HuH-7 (cell line): ENCODE measurements at regions not wholly inside any gene's neighbourhood (a gene's known extent, or its start where the extent isn't known, plus 50 kb on each side); places are given as distances from the start of the nearest gene placed in this dataset.

Source experiments
- DNase-seq: peaks from one replicate; pipeline ENCODE4 v3.0.0; 2011; ENCODE audit warnings: low spot score

DNA sequence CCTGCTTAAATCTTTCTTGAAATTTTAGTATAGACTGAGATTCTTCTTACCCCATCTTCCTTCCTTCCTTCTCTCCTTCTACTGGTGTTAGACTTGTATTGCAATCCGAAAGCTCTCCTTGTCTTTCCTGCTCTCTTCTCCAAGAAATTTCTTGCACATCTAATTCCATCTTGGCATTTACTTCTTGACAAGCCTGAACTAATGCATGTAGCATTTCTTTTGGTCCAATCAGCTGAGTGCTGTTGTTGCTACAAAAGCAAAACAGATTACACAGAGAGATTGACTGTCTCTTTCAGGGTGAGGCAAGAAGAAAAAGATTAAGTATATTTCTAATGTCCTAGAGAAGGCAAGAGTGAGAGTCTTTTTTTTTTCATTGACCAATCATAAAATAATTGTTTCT, 51.6 kb upstream of the MAP1B start:
- no peak for DNase-seq
